NCI-H82 treated with DMSO at 0.1 percent for 48 hours (cell line): ENCODE measurements at regions not wholly inside any gene's neighbourhood (a gene's known extent, or its start where the extent isn't known, plus 50 kb on each side); places are given as distances from the start of the nearest gene placed in this dataset.
A peak's percentile ranks its signal among the peaks of the same experiment; 100 is the strongest.
"Not testable (repeated sequence)": the region's sequence is repeated elsewhere in the genome, so short reads cannot be mapped to it uniquely, and the experiment has no call there.

ENCODE experiments used
- DNase-seq: peaks from one replicate; lab custom pipeline; 2025; ENCODE audit not compliant: unreplicated experiment; lab: John Stamatoyannopoulos, UW

- DNase-seq: no peak
Observed at GRCh38 chr5:112570708-112571444, 151.8 kb upstream of the EPB41L4A start.

GRCh38 chr5:112573441-112573840, 154.4 kb upstream of the EPB41L4A start:
- DNase-seq: no peak

- DNase-seq: no peak
Observed at GRCh38 chr5:112574536-112574935, 155.5 kb upstream of the EPB41L4A start.

- no peak for DNase-seq
Observed at GRCh38 chr5:112576298-112576925, 157.3 kb upstream of the EPB41L4A start.

- no peak for DNase-seq
Observed at GRCh38 chr5:112579599-112580170, 158.0 kb upstream of the APC start.

- no peak for DNase-seq
Observed at GRCh38 chr5:112581811-112582320, 155.8 kb upstream of the APC start.

GRCh38 chr5:112583166-112583565, 154.5 kb upstream of the APC start:
- DNase-seq: no peak

- no peak for DNase-seq
Observed at GRCh38 chr5:112584781-112585180, 152.9 kb upstream of the APC start.

- no peak for DNase-seq
Observed at GRCh38 chr5:112586596-112587062, 151.1 kb upstream of the APC start.

GRCh38 chr5:112590858-112591257, 146.8 kb upstream of the APC start:
- not testable (repeated sequence) for DNase-seq

GRCh38 chr5:112594095-112594850, 143.4 kb upstream of the APC start:
- DNase-seq: no peak

GRCh38 chr5:112594941-112595340, 142.7 kb upstream of the APC start:
- no peak for DNase-seq

GRCh38 chr5:112597831-112598230, 139.9 kb upstream of the APC start:
- no peak for DNase-seq

GRCh38 chr5:112600510-112600909, 137.2 kb upstream of the APC start:
- not testable (repeated sequence) for DNase-seq

- DNase-seq: peak; percentile 1
Observed at GRCh38 chr5:112604732-112605630, 132.7 kb upstream of the APC start.

- DNase-seq: no peak
Observed at GRCh38 chr5:112608975-112609374, 128.7 kb upstream of the APC start.

GRCh38 chr5:112612663-112613062, 125.0 kb upstream of the APC start:
- no peak for DNase-seq

GRCh38 chr5:112614285-112614684, 123.4 kb upstream of the APC start:
- DNase-seq: no peak

GRCh38 chr5:112614986-112615385, 122.7 kb upstream of the APC start:
- DNase-seq: no peak

GRCh38 chr5:112616812-112617547, 120.7 kb upstream of the APC start:
- DNase-seq: no peak
